ENCODE measurements at regions not wholly inside any gene's neighbourhood (a gene's known extent, or its start where the extent isn't known, plus 50 kb on each side); places are given as distances from the start of the nearest gene placed in this dataset.

DNA sequence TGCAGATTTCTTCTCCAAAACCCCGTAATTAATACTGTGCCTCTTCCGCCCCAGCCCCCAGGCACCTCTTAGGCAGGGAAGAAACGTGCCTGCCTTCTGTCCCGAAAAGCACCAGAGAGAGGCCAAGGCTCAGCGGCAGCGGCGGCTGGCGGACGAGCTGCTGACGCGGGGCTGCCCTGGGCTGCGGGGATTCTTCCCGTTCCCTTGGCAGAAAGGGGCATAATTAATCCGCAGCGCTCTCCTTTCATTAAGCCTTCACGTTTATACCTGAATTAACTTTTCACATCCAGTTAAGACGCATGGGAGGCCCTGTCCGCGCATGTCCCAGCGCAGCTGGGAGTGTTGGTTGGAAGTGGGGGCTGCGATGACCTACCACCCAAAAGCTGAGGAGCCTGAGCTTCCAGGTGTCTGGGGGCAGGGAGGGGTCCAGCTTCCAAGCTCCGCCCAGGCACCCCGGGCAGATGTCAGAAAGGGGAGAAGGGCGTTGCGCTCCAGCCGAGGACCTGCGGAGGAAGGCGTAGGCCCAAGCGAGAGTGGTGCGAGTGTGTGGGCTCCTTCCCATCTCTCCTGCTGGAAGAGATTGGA, 167.4 kb upstream of the LRFN2 start:
- DNase-seq (ENCODE audit: low read depth in 2 of 2), result no peak

DNA sequence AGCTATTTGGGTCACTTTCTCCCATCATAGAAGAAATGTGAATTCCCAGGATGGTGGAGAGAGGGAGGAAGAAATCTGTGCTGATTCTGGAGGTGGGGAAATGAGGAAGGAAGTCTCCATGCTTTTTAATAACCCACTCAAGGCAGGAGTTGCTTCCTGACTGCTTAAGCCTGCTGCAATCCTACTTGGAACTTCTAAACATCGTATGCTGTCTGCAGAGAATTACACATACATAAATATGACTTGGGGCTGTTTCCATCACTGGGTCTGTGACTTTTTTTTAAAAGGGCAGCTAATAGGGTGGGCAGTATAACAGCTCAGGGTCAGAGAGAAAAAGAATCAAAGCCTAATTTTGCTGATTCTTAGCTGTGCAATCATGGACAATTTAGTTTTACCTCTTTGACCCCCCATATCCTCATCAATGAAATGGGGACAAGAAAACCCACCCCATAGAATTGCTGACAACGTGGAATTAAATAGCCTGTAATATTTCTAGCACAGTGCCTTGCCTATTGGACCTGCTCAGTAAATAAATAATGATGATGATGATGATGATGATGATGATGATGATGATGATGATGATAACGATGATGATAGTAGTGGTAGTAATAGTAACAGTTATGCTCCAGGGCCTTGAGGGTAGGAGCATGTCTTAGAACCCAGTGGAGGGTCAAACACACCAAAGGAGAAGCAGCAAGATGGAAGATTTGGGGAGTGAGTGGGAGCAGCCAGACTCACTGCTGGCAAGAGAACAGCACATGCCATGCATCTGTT, 166.7 kb upstream of the LRFN2 start:
- no peak for DNase-seq (ENCODE audit: low read depth in 2 of 2)

DNA sequence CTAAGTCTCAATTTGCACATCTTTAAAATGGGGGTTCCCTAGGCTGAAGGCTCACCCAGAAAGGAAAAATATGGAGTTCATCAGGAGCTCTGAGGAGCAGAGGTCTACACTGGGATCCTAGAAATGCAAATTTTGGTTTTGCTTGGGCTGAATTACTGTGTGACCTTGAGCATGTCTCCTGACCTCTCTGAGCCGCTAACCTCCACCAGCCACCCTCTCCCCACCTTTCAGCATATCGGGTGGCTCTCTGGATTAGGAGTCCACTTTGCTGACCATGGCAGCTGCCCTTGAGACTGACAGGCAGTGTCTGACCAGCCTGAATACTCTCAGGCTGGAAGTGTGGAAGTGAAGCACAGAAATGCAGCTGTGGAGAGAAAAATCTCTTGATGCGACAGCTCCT, 165.9 kb upstream of the LRFN2 start:
- no peak for DNase-seq (ENCODE audit: low read depth in 2 of 2)

DNA sequence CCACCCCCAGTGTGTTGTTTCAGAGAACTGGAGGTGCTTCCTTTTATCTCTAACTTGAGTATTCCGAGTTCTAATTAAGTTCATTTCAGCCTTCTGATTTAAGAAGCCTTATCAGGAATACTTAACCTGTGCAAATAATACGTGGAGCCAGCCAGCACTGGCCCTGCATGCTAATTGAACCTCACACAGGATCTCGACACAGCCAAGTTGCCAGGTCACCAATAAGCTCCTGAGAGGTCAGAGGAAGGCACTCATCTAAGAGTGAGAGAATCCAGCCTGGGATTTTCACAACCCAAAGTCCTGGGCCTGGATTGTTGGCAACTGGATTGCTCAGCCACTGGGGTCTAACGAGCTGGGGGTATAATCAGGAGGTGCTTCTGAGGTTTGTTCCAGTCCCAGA, 157.7 kb upstream of the LRFN2 start:
- DNase-seq (ENCODE audit: low read depth in 2 of 2), result no peak

DNA sequence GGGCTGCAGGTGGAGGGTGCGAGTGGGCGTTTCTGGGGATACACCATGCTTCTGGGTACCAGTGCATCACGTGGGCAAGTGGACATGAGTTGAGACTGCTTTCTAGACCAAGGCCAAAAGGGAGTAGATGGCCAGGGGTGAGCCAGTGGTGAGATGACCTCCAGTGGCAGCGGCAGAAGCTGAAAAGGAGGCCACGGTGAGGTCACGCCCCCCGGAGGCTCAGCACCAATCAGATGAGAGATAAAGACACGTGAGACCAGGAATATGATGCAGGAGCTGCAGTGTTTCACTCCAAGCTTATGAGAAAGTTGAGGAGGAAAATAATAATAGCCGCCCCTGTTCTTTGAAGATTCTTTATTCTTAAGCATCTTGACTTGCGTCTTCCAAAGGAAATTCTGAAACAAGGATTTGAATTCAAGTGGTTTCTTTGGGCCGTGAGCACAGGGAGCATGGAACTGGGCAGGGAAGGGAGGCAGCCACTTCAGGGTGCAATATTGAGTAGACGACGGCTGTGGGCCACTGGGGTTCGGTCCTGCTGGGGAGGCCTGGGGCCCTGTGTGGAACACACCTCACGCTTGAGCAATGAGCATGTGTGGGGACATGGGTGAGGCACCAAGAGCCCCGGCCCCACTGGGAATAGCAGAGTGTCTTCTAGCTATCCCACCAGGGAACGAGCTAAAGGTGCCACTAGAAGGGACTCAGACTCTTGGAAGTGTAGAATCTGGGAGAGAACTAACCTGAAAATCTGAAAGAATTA, 156.7 kb upstream of the LRFN2 start:
- no peak for DNase-seq (ENCODE audit: low read depth in 2 of 2)

DNA sequence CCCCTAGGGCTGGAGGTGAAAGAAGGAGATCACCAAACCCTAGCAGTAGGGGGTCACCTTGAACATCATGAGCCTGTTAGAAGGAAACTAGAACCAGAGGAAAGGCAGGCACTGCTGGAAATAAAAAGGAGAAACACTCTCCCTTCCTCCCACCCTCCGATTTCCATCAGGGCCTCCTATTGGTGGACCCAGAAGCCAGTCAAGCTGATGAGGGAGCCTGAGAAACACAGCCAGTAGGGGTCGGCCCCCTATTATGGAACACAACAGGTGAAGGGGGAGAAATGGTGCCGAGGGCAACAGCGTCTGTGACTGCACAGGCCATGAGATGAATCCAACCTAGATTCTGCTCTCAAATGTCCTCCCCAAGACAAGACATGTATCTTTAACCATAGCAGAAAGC, 156.1 kb upstream of the LRFN2 start:
- no peak for DNase-seq (ENCODE audit: low read depth in 2 of 2)

DNA sequence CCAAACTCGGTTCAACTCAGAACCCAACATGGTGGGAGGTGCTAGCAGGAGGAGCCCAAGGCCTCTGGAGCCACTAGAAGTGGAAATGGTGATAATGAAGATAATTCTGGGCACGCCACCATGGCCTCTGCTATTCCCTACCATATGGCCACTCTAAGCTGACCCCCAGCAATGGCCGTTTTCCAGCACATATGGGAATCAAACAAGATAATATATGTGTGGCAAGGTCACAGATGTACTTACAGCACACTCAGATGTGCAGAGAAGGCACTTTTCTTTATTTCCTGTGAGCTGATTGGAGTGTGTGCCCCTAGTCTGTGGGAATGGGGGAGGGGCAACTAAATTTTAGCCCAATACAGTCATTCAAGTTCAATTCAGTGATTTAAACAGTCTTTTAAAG, 153.4 kb upstream of the LRFN2 start:
- no peak for DNase-seq (ENCODE audit: low read depth in 2 of 2)

DNA sequence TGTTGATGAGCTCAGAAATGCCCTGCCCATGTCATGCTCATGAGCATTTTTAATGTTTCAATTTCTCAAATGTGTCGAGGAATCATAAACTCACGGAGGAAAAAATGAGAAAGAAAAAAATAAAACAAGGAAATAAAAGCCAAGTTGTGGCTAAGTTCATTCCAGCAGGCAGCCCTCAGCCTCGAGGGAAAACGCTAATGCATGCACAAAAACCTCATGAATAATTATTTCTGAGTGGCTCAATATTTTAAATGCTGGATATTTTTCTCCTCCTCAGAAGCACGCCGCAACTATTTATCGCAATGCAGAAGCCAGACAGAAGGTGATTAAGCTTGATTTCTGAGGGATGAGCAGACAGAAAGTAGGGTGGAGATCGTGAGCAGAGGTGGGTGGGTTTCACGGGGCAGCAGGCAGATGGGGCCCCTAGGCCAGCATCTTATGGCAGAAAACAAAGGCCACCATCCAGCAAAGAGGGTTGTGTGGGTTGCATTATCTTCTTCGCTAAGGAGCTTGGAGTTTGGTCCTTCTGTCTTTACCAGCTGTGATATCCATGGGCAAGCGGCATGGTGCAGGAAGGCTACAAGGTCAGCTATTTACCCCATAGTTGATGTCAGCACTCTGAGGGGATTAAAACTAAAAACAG, 151.5 kb upstream of the LRFN2 start:
- DNase-seq (ENCODE audit: low read depth in 2 of 2), result no peak

DNA sequence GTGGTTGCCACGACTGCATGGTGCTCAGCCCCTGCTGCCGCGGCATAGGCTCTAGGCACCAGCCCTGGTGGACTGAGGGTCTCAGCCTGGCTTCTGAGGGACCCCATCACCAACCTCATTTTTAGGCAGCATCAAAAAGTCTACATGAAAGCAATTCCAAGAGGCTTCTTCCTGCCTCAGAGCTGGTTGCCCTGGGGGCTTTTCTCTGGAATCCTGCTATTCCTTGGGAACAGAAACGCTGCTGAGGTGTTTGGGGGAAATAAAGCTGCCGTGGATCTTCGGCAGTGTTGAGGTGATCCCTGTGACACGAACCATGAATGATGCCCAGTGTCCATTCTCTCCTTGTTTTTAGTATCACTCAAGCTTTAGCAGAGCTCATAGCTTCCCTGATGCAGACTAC, 148.4 kb upstream of the LRFN2 start:
- no peak for DNase-seq (ENCODE audit: low read depth in 2 of 2)

DNA sequence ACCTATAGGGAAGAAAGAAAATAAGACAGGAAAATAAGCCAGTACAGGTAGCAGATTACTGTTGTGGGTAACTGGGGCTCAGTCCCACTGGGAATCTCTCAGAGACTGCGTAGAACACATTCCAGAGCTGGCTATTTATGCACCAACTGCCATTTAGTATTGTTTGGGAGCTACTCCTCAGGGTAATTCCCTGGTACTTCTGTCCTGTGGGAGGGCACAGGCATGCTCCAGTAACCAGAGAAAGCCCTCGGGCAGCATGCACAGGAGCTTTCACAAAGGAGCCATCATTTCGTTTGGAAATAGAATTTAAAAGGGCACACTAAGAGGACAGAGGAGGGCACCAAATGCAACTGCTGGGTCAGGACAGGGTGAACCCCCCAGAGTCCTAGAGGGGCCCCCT, 148.0 kb upstream of the LRFN2 start:
- no peak for DNase-seq (ENCODE audit: low read depth in 2 of 2)

DNA sequence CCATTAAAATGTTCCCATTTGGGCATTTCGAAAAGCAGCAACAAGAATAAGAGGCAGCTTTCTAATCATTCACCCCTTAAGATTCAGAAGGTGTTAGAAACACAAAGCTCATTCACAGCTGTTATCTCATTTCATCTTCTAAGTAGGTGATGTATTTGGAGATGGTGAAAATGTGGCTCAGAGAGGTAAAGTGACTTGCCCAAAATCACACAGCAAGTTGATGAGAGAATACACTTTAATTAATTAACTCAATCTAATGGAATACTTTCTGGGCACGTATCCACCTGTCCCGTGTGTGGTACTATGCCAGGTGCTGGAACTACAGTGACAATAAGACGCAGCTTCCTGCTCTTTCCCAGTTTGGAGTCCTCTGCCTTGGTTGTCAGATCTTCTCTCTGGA, 147.4 kb upstream of the LRFN2 start:
- DNase-seq (ENCODE audit: low read depth in 2 of 2), result no peak

DNA sequence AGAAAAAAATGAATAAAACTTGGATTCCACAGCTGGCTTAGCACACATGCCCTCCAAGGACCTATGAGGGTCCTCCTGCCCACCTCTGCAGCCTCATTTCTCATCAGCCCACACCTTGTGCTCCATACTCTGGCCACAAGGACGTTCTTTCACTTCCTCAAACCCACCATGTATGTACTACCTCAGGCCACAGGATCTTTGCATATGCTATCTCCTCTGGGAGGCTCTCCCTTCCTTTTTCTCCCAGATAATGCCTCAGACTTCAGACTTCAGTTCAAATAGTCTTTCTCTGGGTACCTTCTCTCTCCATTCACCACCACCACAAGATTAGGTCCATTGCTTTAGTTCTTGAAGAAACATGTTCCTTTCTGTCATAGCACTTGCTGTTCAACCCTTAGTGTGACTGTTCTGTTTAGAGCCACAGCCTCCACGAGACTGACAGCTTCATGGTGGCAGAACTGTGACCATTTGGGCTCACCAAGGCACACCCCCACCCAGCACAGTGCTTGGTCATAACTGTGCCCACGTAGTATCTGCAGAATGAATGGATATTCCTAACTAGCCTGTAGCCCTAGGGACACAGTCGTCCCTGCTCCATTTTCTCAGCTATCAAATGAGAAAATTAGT, 146.7 kb upstream of the LRFN2 start:
- no peak for DNase-seq (ENCODE audit: low read depth in 2 of 2)

DNA sequence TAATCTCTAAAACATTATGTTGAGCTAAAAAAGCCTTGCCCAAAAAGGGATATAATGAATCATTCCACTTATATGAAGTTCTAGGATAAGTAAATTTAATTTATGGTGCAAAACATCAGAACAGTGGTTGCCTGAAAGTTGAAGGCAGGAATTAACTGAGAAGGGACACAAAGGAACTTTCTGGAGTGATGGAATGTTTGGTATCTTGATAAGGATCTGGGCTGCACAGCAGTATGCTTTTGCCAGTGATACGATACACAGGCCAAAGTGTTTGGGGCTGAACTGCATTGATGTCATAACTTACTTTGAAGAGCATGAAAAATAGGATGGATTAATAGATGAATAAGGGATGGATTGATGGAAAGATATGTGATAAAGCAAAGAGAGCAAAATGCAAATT, 146.1 kb upstream of the LRFN2 start:
- DNase-seq (ENCODE audit: low read depth in 2 of 2), result no peak

DNA sequence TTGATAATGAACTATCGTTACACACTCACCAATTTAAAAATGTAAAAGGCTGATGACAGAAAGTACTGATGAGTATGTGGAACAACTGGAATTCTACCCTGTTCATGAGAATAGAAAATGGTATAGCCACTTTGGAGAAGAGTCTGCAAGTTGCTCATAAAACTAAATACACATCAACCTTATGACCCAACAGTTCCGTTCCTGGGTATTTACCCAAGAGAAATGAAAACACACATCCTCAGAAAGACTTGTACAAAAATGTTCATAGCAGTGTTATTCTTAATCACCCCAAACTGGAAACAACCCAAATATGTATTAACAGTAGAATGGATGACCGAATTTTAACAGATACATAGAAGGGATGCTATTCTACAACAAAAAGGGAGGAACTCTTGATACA, 145.7 kb upstream of the LRFN2 start:
- no peak for DNase-seq (ENCODE audit: low read depth in 2 of 2)

DNA sequence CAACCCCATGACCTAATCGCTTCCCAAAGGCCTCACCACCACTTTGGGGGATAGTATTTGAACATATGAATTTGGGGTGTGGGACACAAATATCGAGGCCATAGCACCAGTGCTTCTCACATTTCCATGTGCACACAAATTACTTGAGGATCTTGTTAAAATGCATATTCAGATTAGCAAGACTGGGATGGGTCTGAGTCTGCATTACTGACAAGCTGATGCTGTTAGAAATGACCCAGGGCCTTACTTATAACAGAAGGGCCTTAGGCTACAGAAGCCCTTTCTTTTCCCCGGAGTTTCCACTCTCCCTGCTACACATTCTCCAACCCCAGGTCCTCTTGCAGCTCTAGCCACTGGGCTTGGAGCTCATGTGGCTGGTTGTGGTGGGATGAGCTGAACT, 141.5 kb upstream of the LRFN2 start:
- DNase-seq (ENCODE audit: low read depth in 2 of 2), result no peak

DNA sequence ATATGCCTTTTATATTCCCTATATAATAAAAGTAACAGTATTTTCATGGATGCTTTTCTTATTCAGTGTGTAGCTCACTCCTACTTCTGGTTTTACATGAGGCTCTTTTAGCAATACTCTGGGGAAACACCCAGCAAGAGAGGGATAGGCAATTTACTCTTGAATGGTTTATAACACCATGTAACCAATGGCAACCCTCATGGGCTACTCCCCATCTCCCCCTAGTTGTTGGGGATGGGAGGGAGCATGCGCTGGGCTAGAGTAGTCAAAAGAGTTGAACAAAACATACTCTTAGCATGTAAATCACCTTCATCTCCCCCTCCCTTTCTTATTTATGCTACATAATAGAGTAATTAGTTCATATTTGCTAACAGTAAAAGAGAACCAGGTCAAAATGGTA, 140.1 kb upstream of the LRFN2 start:
- no peak for DNase-seq (ENCODE audit: low read depth in 2 of 2)

DNA sequence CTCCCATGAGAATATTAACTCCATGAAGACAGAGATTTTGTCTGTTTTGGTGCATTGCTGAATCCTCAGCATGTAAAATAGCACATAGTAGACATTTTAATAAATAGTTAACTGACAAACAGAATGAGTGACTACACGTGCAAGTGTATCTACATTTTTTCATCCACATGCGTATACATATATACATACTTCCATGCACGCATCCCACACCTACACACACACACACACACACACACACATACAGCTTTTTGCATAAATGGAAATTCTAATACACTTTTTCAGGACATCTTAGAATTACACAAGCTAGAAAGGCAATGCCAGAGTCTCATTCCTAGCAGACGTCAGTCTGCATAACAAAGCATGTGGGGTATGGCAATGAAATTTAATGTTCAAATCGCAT, 139.7 kb upstream of the LRFN2 start:
- DNase-seq (ENCODE audit: low read depth in 2 of 2), result no peak

DNA sequence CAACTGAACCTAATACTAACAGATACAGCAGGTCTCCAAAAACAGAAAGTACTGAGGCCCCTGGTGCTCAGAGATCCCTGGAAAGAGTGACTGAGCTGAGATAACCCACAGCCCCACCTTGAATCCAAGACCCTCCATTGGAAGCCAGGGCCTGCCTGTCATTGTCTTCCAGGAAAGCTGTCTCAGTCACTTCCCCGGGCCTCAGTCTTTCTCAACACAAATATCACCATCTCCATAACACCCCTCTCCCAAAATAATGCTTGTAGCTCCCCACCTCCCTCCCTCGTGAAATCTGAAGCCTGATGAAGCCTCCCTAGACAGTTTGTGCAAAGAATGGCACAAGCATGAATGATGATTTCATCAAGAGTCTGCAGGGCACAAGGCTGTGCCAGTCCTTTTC, 138.2 kb upstream of the LRFN2 start:
- no peak for DNase-seq (ENCODE audit: low read depth in 2 of 2)

DNA sequence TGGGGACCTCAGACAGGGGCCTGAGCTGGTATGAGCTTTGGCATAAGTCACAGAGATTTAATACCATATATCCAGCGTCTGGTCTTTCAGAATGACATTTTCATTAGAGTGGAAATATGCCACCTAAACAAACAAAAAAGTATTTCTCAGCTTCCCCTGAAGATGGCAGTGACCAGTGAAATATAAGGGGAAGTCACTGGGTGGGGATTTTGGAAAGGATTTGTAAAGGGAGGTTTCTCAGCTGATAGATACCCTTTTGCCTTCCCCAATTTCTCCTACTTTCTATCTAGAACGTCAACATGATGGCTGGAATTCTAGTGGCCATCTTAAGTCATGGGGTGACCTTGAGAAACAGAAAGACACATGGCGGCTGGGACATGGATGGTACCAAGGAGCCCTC, 137.7 kb upstream of the LRFN2 start:
- no peak for DNase-seq (ENCODE audit: low read depth in 2 of 2)

DNA sequence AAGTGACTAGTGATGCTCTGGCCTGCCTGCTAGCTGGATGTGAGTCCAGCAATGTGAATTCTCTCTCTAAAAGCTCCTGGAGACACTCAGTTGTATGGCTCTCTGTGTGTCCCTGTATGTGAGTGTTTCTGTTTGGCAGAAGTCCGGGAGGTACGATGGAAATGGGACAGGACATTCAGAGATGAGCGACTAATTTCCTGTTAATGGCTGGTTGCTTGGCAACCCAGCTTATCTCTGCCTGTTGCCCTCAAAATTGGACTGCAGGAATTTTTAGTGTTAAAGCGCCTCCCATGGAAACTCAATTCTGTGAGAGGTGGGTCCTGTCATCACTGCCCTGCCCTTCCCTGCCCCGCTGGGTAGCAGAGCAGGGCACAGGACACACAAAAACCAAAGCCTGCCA, 136.8 kb upstream of the LRFN2 start:
- DNase-seq (ENCODE audit: low read depth in 2 of 2), result no peak

DNA sequence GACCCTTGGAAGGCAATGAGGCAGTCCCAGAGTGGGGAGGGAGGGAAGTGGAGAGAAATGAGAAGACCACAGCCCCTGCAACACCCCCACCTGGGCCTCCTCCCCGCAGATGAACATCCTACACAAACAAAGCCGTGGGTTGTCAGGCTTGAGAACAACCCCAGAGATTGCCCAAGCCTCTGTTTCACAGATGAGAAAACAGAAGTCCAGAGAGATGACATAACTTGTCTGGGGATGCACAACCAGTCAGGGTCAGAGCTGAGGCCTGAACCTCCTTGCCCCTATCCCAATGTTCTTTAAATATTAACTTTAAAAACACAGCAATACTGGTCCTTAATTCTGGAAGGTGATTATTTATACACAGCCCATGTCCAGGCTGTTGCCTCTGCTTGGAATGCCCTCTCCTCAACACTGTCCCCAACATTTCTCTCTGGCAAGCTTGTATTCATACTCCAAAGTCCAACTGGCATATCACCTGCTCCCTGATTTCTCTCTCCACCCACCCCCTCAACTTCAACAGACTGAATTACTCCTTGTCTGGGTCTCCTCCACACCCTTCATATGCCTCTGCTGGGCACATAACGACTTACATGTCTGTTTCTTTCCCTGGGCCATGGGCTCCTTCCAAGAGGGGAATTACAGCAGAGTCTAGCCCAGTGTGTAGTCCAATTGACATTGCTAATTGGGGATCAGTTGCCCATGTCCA, 135.5 kb upstream of the LRFN2 start:
- no peak for DNase-seq (ENCODE audit: low read depth in 2 of 2)

DNA sequence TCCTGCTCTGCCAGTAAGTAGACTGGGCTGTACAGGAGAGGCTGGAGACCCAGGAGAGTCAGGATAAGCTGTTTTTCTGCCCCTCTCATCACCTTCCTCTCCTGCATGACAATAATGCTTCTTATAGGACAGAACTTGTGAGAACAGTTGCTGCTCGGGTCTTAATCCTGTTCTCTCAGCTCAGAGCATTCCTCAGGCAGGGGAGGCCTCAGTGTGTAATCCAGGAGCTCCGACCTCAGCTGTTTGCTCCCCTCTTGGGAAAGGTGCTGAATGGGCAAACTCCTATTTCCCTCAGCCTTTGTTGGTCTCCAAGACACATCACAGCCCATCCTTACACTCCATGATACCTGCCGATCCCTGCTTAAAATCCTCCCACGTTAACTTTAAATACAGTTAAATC, 134.9 kb upstream of the LRFN2 start:
- no peak for DNase-seq (ENCODE audit: low read depth in 2 of 2)

All from activated CD4-positive, alpha-beta T cell treated with anti-CD3 and anti-CD28 coated beads for 24 hours (primary cell).